BE2C (cell line): ENCODE measurements at regions not wholly inside any gene's neighbourhood (a gene's known extent, or its start where the extent isn't known, plus 50 kb on each side); places are given as distances from the start of the nearest gene placed in this dataset.

ENCODE experiments used
- DNase-seq: peaks from one replicate; pipeline ENCODE4 v3.0.0-alpha.2; 2020
- H3K27me3 ChIP-seq: fragments of 250-450 bp; sonication (Bioruptor Pico); 2 replicates; pipeline ENCODE4 v1.5.1; 2020; ENCODE audit warnings: mild to moderate bottlenecking
- H3K36me3 ChIP-seq: fragments of 250-450 bp; sonication (Bioruptor Pico); 2 replicates; pipeline ENCODE4 v1.5.1; 2020; ENCODE audit warnings: mild to moderate bottlenecking
- H3K4me1 ChIP-seq: fragments of 250-450 bp; sonication (Bioruptor Pico); 2 replicates; pipeline ENCODE4 v1.5.1; 2020
- H3K4me3 ChIP-seq: 2 replicates; pipeline ENCODE4 v1.5.1; 2011; ENCODE audit warnings: low read depth, low read length
- H3K9me3 ChIP-seq: fragments of 250-450 bp; sonication (Bioruptor Pico); 2 replicates; pipeline ENCODE4 v1.5.1; 2020
- TF ChIP-seq, protein P1 (sequence below): IDR thresholded peaks from 2 replicates; pipeline ENCODE4 v1.5.1; 2012; ENCODE audit warnings: mild to moderate bottlenecking, low read depth, low read length

GRCh38 chr1:87864676-87865075 lies 536.0 kb downstream of the LMO4 start:
- no peak for DNase-seq
- TF ChIP-seq, protein P1, sequence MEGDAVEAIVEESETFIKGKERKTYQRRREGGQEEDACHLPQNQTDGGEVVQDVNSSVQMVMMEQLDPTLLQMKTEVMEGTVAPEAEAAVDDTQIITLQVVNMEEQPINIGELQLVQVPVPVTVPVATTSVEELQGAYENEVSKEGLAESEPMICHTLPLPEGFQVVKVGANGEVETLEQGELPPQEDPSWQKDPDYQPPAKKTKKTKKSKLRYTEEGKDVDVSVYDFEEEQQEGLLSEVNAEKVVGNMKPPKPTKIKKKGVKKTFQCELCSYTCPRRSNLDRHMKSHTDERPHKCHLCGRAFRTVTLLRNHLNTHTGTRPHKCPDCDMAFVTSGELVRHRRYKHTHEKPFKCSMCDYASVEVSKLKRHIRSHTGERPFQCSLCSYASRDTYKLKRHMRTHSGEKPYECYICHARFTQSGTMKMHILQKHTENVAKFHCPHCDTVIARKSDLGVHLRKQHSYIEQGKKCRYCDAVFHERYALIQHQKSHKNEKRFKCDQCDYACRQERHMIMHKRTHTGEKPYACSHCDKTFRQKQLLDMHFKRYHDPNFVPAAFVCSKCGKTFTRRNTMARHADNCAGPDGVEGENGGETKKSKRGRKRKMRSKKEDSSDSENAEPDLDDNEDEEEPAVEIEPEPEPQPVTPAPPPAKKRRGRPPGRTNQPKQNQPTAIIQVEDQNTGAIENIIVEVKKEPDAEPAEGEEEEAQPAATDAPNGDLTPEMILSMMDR: no peak
- Histone ChIP-seq H3K9me3 (no peaks in the 10 kb centered on the region), H3K4me1 (no peaks in the 10 kb centered on the region), H3K27me3 (no peaks in the 10 kb centered on the region), H3K36me3 (no peaks in the 10 kb centered on the region), H3K4me3 (no peak overlapping the region)

DNA sequence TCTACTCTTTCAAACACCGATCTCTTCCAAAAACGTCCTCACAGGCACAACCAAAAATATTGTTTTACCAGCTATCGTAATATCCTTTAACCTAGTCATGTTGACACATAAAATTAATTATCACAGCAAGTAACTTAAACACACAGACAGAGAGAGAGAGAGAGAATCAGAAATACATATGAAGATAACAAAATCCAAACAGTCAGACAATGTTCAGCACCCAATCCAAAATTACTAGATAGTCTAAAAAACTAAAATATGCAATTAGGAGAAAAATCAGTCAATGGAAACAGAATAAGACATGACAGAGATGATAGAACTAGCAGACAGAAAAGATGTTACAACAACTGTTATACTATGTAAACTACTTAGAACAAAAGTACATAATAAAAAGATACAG lies 537.7 kb downstream of the LMO4 start:
- DNase-seq: no peak
- H3K4me1 ChIP-seq: no peaks in the 10 kb centered on the region
- no peak overlapping the region for H3K4me3 ChIP-seq
- H3K36me3 ChIP-seq: no peaks in the 10 kb centered on the region
- TF ChIP-seq, protein P1: no peak
- no peaks in the 10 kb centered on the region for H3K9me3 ChIP-seq
- H3K27me3 ChIP-seq: no peaks in the 10 kb centered on the region

GRCh38 chr1:87867626-87868025 lies 538.9 kb downstream of the LMO4 start:
- Histone ChIP-seq H3K4me3 (no peak overlapping the region), H3K4me1 (no peaks in the 10 kb centered on the region), H3K27me3 (no peaks in the 10 kb centered on the region), H3K36me3 (no peaks in the 10 kb centered on the region), H3K9me3 (no peaks in the 10 kb centered on the region)
- TF ChIP-seq, protein P1: no peak
- DNase-seq: no peak

GRCh38 chr1:87869567-87869966 lies 540.9 kb downstream of the LMO4 start:
- DNase-seq: no peak
- Histone ChIP-seq H3K27me3 (no peaks in the 10 kb centered on the region), H3K36me3 (no peaks in the 10 kb centered on the region), H3K4me1 (no peaks in the 10 kb centered on the region), H3K9me3 (no peaks in the 10 kb centered on the region), H3K4me3 (no peak overlapping the region)
- TF ChIP-seq, protein P1: no peak

GRCh38 chr1:87872189-87872588 lies 543.5 kb downstream of the LMO4 start:
- Histone ChIP-seq H3K36me3 (no peaks in the 10 kb centered on the region), H3K9me3 (no peaks in the 10 kb centered on the region), H3K4me1 (no peaks in the 10 kb centered on the region), H3K4me3 (no peak overlapping the region), H3K27me3 (no peaks in the 10 kb centered on the region)
- no peak for DNase-seq
- TF ChIP-seq, protein P1: no peak

DNA sequence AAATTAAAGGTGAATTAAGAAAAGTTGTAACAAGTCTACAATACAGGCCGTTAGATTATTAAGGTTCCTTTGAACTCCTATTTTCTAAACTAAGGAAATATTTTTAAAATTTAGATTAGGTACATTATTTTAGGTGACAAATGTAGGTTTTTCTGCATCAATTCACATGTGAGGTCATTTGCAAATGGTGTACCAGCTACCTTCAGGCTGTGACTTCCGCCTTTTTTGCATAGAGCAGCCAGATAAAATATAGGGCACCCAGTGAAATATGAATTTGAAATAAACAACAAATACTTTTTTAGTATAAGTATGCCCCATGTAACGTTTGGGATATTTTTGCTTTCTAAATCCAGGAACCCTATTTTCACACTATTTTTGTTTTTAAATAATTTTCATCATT lies 544.0 kb downstream of the LMO4 start:
- Histone ChIP-seq H3K27me3 (no peaks in the 10 kb centered on the region), H3K4me1 (no peaks in the 10 kb centered on the region), H3K9me3 (no peaks in the 10 kb centered on the region), H3K4me3 (no peak overlapping the region), H3K36me3 (no peaks in the 10 kb centered on the region)
- TF ChIP-seq, protein P1: no peak
- no peak for DNase-seq
